Islet precursor cell (in vitro differentiated cells): ENCODE measurements at regions not wholly inside any gene's neighbourhood (a gene's known extent, or its start where the extent isn't known, plus 50 kb on each side); places are given as distances from the start of the nearest gene placed in this dataset.

Source experiments
- DNase-seq: peaks from one replicate; pipeline ENCODE4 v3.0.0-alpha.2; 2018

DNA sequence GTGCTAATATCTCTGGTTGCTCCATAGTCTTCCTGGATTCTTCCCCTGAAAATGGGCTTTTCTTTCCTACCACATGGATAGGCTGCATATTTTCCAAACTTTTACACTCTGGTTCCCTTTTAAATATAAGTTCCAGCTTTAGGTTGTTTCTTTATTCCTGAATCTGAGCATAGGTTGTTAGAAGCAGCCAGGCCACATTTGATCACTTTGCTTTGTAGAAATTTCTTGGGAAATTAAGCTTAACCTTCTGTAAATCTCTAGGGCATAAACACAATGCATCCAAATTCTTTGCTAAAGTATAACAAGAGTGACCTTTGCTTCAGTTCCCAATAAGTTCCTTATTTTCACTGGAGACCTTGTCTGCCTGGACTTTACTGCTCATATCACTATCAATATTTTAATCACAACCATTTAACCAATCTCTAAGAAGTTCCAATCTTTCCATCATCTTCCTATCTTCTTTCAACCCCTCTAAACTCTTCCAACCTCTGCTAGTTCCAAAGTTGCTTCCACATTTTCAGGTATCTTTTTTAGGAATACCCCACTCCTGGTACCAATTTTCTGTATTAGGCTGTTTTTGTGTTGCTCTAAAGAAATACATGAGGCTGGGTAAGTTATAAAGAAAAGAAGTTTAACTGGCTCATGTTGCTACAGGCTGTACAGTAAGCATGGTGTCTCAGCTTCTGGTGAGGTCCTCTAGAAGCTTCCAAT lies 389.6 kb upstream of the HS6ST1 start:
- DNase-seq = no peak

DNA sequence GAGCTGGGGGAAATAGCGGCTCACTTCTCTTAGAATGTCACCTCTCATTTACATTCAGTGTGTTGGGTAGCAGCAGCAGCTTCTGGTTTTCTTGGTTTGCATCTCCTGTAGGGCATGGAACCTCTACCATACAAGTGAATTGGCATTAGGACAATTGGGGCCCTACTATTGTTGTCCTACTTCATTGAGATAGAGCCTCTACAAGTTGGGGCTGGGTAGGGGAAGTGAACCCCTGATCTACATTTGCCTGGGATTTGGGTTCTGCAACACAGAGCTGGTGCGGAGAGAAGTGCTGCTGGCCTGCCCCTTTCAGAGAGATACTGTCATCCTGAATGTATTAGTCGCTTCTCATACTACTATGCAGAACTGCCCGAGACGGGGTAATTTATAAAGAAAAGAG lies 391.6 kb upstream of the HS6ST1 start:
- no peak for DNase-seq

GRCh38 chr2:128710729-128711128 lies 392.1 kb upstream of the HS6ST1 start:
- no peak for DNase-seq

DNA sequence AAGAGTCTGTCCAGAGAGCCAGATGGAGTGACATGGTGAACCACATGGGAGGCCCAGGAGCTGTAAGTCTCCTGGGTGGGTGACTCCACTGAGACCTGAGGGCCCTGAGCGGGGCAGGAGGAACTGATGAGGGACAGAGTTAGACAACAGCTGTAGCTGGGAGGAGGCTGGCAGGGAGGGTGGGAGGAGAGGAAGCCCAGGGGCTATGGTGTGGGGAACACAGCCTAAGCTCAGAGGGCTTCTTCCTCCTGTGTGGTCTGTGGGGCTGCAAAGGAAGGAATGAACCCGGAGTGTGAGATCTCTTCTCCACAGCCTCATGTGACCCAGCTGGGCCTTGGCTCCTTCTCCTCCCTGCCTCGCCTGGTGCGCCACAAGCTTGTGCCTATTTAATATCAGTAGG lies 395.6 kb upstream of the HS6ST1 start:
- DNase-seq = no peak

- DNase-seq = no peak
Measured at GRCh38 chr2:128714851-128715312, 396.2 kb upstream of the HS6ST1 start.

- DNase-seq = no peak
Measured at GRCh38 chr2:128715360-128715759, 396.7 kb upstream of the HS6ST1 start.

- DNase-seq = no peak
Measured at GRCh38 chr2:128716299-128716721, 397.6 kb upstream of the HS6ST1 start.

GRCh38 chr2:128717758-128718710 lies 399.4 kb upstream of the HS6ST1 start:
- no peak for DNase-seq

DNA sequence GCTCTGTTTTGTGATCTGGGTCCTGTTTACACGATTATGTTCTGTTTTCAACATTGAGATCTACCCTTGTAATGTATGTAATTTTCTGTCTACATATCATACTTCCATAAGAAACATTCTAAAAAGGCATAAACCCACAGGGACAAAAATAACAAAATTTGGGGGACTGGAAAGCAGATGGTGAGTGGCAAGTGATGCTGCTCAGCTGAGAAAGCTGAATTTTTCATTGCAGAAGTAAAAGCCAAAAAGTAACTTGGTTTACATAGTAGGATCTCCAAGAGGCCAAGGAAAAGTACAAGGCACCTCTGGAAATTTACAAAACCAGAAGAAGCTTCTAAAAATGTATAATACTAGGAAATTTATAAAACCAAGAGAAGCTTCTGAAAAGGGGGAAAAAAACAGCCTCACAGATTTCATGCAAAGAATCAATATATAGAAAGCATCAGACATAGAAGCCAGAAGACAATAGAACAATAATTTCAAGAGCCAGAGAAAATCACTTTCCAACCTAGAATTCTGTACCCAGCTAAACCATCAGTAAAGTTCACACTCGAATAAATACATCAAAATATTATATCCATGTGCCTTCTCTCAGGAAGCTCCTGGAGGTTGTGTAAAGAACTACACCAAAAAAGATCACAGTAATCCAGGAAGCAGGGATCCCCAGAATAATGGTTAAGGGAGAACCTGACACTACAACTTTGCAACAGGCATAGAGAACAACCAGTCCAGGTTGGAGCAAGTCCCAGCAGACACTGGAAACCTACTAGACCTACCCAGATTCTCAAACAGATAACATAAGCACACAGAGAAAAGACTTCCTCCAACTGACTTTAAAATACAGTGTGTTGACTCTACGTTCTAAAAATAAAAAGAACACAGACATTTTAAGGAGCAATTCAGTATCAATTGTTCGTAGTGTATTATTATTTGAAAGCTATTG lies 401.7 kb upstream of the HS6ST1 start:
- no peak for DNase-seq

- DNase-seq = no peak
Measured at GRCh38 chr2:128721096-128721495, 402.4 kb upstream of the HS6ST1 start.

DNA sequence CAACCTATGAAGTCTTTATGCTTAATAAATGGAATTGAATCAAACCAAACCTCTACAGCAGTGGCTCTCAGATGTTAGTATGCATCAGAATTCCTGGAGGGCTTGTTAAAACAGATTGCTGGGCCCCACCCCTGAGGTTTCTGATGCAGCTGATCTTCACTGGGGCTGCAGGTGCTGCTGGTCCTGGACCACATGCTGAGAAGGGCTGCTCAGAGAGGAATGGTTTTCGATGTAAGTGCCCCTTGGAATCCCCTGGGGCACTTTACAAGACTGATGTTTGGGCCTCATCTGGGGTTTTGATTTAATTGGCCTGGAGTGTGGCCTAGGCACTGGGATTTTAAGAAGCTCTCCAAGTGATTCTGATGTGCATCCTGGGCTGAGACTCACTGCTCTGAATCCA lies 403.8 kb upstream of the HS6ST1 start:
- no peak for DNase-seq

DNA sequence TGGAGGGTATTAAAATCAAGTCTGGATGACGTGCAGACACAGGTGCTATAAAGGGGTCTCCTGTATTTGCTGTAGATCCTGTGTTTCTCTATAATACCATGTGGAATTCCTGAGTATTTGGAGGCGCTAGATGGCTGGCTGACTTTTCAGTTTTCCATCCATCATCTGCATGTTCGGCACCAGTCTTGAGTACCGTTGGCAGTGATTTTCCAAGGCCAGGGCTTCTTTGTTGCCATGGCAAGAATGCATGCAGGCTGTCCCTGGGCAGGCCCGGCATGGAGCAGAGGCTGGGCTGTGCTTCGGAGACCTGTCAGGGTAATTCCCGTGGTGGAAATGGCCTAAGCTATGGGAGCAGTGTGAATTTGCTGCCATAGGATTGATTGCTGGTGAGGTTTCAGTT lies 405.9 kb upstream of the HS6ST1 start:
- DNase-seq = no peak

- DNase-seq = no peak
Measured at GRCh38 chr2:128724972-128725371, 406.3 kb upstream of the HS6ST1 start.

GRCh38 chr2:128726236-128726635 lies 407.6 kb upstream of the HS6ST1 start:
- DNase-seq = no peak

- no peak for DNase-seq
Measured at GRCh38 chr2:128726911-128727310, 408.2 kb upstream of the HS6ST1 start.

- no peak for DNase-seq
Measured at GRCh38 chr2:128727404-128727803, 408.7 kb upstream of the HS6ST1 start.

DNA sequence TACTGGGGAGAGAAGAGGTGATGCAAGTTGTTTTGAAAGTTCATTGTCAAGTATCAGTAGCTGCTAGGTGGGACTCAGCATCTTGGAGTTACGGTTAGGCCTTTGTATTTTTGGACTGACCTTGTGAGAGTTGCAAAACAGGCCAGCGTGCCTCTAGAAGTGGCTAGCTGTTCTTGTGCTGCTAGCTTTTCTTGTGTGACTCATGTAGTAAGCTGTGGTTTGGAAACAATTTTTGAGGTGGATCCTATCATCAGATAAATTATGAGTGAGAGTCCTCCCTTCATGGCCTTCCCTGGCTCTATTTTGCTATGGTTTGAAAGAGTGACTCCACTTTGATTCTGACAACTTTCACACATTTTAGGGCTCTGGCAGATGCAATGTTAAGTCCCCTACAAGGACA lies 409.2 kb upstream of the HS6ST1 start:
- no peak for DNase-seq

DNA sequence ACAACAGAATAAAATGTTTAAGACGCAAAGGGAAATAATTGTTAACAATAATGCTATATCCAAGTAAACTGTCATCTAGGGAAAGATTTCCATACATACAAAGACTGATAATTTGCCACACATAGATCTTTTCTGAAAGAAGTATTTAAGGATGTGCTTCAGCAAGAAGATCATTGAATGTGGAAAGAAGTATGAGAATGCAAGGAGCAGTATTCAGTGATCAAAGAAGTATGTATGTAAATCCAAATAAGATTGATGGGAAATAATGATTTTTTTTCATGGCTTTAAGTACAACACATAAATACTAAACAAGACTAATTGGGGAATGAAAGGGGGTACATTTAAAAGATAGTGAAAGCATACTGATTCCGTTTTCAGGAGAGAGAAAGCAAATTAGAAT lies 410.4 kb upstream of the HS6ST1 start:
- no peak for DNase-seq

DNA sequence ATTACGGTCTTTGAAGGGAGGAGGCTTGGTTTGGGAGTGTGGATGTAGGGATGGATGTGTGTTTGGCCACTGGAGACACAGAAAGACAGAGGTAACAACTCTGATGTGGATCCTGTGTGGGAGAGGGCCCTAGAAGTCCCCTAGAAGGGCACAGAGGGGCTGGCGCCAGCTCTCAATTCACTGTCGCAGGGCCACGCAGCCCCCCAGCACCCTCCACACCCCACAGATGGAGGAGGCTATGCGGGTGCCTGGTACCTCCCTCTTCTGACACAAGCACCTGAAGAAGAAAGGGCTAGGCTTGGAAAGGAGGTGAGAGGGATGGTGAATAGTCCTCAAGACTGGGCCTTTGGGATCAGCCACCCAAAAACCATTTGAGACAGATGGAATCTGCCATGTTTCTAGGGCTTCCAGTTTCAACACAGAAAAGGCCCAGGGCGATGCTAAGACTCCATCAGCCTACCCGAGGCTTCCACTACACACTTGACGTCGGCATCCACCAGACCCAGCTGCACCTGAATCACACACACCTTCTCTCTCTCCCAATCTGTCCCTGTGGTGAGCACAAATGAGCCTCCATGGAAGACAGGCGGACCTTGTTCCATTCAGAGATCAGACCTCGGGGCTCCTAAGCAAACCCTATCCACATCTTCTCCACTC lies 413.5 kb upstream of the HS6ST1 start:
- no peak for DNase-seq

DNA sequence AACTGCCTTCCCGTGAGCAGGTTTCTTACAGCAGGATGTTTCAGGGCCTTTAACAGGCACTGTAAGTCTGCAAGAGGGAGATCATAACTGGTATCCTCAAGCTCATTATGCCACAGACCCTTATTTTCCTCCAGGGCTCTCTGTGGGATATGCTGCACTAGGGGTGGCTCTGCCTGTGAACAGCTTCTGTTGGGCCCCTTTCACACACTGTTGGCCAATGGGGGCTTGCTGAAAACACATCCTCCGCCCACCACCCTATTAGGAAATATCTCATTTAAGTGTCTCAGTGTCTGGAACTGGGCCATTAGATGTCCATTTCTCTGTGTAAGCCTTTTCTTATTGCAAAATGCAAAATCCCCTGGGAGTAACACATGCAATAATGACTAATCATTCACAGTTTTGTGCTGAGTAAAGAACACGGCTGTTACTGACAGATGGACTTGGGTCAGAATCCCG lies 414.3 kb upstream of the HS6ST1 start:
- no peak for DNase-seq

DNA sequence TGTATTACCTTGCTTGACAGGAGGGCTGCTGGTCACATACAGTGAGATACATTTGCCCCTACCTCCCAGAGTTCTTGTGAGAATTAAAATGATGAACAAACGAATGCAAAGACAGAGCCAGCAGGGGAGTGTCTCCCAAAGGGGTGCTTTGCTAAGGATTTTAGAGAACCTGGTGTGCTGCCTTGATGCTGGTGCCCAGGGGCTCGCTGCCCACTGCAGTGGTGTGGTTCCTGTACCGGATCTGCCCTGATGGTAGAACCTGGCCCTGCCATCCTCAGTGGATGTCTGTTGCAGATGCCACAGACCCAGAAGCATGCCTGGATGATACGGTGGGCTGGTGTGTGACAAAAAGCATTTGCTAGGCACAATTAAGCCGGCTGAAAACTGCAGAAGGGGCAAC lies 414.8 kb upstream of the HS6ST1 start:
- no peak for DNase-seq
